HEK293T (cell line): ENCODE measurements at regions not wholly inside any gene's neighbourhood (a gene's known extent, or its start where the extent isn't known, plus 50 kb on each side); places are given as distances from the start of the nearest gene placed in this dataset.

Source experiments
- ARNT ChIP-seq: fragments of 450-650 bp; IDR thresholded peaks from 2 replicates; pipeline ENCODE4 v1.6.1; 2017; ENCODE audit warnings: mild to moderate bottlenecking
- BHLHE40 ChIP-seq: fragments of 450-650 bp; IDR thresholded peaks from 2 replicates; pipeline ENCODE4 v1.6.1; 2016; ENCODE audit warnings: mild to moderate bottlenecking, moderate library complexity, borderline replicate concordance
- CTBP1 ChIP-seq: fragments of 450-650 bp; IDR thresholded peaks from 2 replicates; pipeline ENCODE4 v1.6.1; 2016; ENCODE audit warnings: borderline replicate concordance
- FOXA1 ChIP-seq: fragments of 450-650 bp; IDR thresholded peaks from 2 replicates; pipeline ENCODE4 v1.6.1; 2016; ENCODE audit warnings: mild to moderate bottlenecking
- FOXM1 ChIP-seq: fragments of 450-650 bp; IDR thresholded peaks from 2 replicates; pipeline ENCODE4 v1.6.1; 2017; ENCODE audit warnings: mild to moderate bottlenecking, borderline replicate concordance
- L3MBTL2 ChIP-seq: fragments of 450-650 bp; conservative IDR thresholded peaks from 2 replicates; pipeline ENCODE4 v1.6.1; 2016; ENCODE audit warnings: mild to moderate bottlenecking
- LEF1 ChIP-seq: fragments of 450-650 bp; IDR thresholded peaks from 2 replicates; pipeline ENCODE4 v1.6.1; 2017; ENCODE audit warnings: mild to moderate bottlenecking, borderline replicate concordance
- NFRKB ChIP-seq: fragments of 450-650 bp; IDR thresholded peaks from 2 replicates; pipeline ENCODE4 v1.6.1; 2016; ENCODE audit warnings: mild to moderate bottlenecking, moderate library complexity
- SP1 ChIP-seq: fragments of 450-650 bp; IDR thresholded peaks from 2 replicates; pipeline ENCODE4 v1.6.1; 2017
- SUZ12 ChIP-seq: fragments of 450-650 bp; IDR thresholded peaks from 2 replicates; pipeline ENCODE4 v1.6.1; 2016; ENCODE audit warnings: mild to moderate bottlenecking
- ZNF384 ChIP-seq: fragments of 450-650 bp; IDR thresholded peaks from 2 replicates; pipeline ENCODE4 v1.6.1; 2016
- TF ChIP-seq, protein P1 (sequence below): fragments of 450-650 bp; IDR thresholded peaks from 2 replicates; pipeline ENCODE4 v1.6.1; 2016

DNA sequence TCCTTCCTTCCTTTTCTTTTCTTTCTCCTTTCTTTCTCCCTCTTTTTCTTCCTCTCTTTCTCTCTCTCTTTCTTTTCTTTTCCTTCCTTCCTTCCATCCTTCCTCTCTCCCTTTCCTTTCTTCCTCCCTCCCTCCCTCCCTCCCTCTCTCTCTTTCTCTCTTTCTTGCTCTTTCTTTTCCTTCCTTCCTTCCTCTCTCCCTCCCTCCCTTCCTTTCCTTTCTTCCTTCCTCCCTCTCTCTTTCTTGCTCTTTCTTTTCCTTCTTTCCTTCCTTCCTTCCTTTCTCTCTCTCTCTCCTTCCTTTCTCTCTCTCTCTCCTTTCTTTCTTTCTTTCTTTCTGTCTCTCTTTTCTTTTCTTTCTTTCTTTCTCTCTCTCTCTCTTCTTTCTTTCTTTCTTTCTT is 207.6 kb downstream of the ATP23 start:
- TF ChIP-seq ARNT, result no peak
- no peak for TF ChIP-seq FOXM1
- no peak for TF ChIP-seq NFRKB
- TF ChIP-seq SUZ12, result no peak
- no peak for TF ChIP-seq BHLHE40
- TF ChIP-seq, protein P1, sequence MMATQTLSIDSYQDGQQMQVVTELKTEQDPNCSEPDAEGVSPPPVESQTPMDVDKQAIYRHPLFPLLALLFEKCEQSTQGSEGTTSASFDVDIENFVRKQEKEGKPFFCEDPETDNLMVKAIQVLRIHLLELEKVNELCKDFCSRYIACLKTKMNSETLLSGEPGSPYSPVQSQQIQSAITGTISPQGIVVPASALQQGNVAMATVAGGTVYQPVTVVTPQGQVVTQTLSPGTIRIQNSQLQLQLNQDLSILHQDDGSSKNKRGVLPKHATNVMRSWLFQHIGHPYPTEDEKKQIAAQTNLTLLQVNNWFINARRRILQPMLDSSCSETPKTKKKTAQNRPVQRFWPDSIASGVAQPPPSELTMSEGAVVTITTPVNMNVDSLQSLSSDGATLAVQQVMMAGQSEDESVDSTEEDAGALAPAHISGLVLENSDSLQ, result no peak
- TF ChIP-seq L3MBTL2, result no peak
- TF ChIP-seq SP1, result no peak
- no peak for TF ChIP-seq CTBP1
- TF ChIP-seq LEF1, result no peak
- no peak for TF ChIP-seq ZNF384
- no peak for TF ChIP-seq FOXA1
